Transverse colon (tissue), 4 donors: ENCODE measurements at regions not wholly inside any gene's neighbourhood (a gene's known extent, or its start where the extent isn't known, plus 50 kb on each side); places are given as distances from the start of the nearest gene placed in this dataset.
"Not testable (repeated sequence)": the region's sequence is repeated elsewhere in the genome, so short reads cannot be mapped to it uniquely, and the experiment has no call there.

ENCODE experiments used
- DNase-seq: peaks from one replicate; pipeline ENCODE4 v3.0.0-alpha.2; 2019
- H3K27ac ChIP-seq, 4 donors: fragments of 200-600 bp; sonication (generic); 2 replicates each; pipeline ENCODE4 v1.5.1; 2016 to 2018; ENCODE audit warnings: inconsistent platforms in 4 of 4
- H3K27me3 ChIP-seq: fragments of 200-600 bp; sonication (generic); 2 replicates; pipeline ENCODE4 v1.5.1; 2017; ENCODE audit warnings: inconsistent platforms
- H3K36me3 ChIP-seq, 4 donors: fragments of 200-600 bp; sonication (generic); 2 replicates each; pipeline ENCODE4 v1.5.1; 2017 to 2019; ENCODE audit warnings: inconsistent platforms in 4 of 4
- H3K4me1 ChIP-seq, 4 donors: fragments of 200-600 bp; sonication (generic); 2 replicates each; pipeline ENCODE4 v1.5.1; 2017 to 2020; ENCODE audit warnings: inconsistent platforms in 4 of 4
- H3K4me3 ChIP-seq, 4 donors: fragments of 200-600 bp; sonication (generic); 1 replicate in 1 of 4; 2 replicates in 3 of 4; pipeline versions ENCODE4 v1.5.1 to v1.6.1; 2017 to 2019; ENCODE audit warnings: inconsistent platforms in 4 of 4
- H3K9me3 ChIP-seq, 2 donors: fragments of 200-600 bp; sonication (generic); 2 replicates each; pipeline ENCODE4 v1.5.1; 2017 to 2019; ENCODE audit warnings: inconsistent platforms in 2 of 2
- EP300 ChIP-seq: sonication (generic); formaldehyde crosslinking; IDR thresholded peaks from one replicate; pipeline ENCODE4 v1.6.1; 2017; ENCODE audit warnings: antibody characterized with exemption, low read depth
- POLR2A ChIP-seq: fragments of 450-650 bp; IDR thresholded peaks from one replicate; pipeline ENCODE4 v1.6.1; 2016; ENCODE audit warnings: antibody characterized with exemption, mild to moderate bottlenecking, moderate library complexity
- POLR2AphosphoS5 ChIP-seq, 3 donors: sonication (generic); formaldehyde crosslinking; IDR thresholded peaks; one replicate each; pipeline ENCODE4 v1.6.1; 2016; ENCODE audit warnings: antibody characterized with exemption in 3 of 3
- WGBS, 2 donors: methylation state at CpG; one replicate each; pipeline ENCODE4 v1.1.5; 2018; ENCODE audit warnings: low coverage in 1 of 2; 5-methylcytosine and 5-hydroxymethylcytosine counted together
- in situ Hi-C, 4 donors: fragments of 200-750 bp; cut with MboI; loops; one replicate each; pipeline versions ENCODE4 v1.15.0 to v1.15.1; 2017; ENCODE audit warnings: low sequenced_read_pairs in 3 of 4, low pct_ligation_motif_present in 1 of 4, low pct_unique_long_range_greater_than_20kb in 1 of 4
- intact Hi-C: fragments of 100-400 bp; cut with DNase I; formaldehyde crosslinking; loops from one replicate; pipeline ENCODE4 v1.15.1; 2023; ENCODE audit warnings: low total_unique reads
- TF ChIP-seq, protein P1 (sequence below), 5 experiments: fragments of 200-600 bp in 3 of 5; fragments of 450-650 bp in 2 of 5; sonication (generic) in 3 of 5; IDR thresholded peaks; 1 replicate in 2 of 5; 2 replicates in 3 of 5; pipeline ENCODE4 v1.5.1; 2016 to 2017; ENCODE audit warnings: antibody characterized with exemption in 5 of 5, inconsistent platforms in 3 of 5, mild to moderate bottlenecking in 2 of 5, moderate library complexity in 1 of 5

- H3K36me3 ChIP-seq, result no peaks in the 10 kb centered on the region
- 84 to 90% methylated on average over 3 to 7 of the region's 7 CpGs for WGBS, 2 donors
- no peaks in the 10 kb centered on the region for H3K9me3 ChIP-seq
- no peak overlapping the region for H3K27ac ChIP-seq
- peaks cover 0 to 4% (median 0%) of the 10 kb centered on the region in 4 donors for H3K4me1 ChIP-seq
- no peaks in the 10 kb centered on the region for H3K27me3 ChIP-seq
- no peak for DNase-seq
- H3K4me3 ChIP-seq, result no peak overlapping the region
- intact Hi-C loops (no loop called here), in situ Hi-C loops (no loop called here)
- TF ChIP-seq POLR2A (no peak), EP300 (no peak), POLR2AphosphoS5 (IDR thresholded peaks at IDR 0.05) (no peak)
- TF ChIP-seq, protein P1, sequence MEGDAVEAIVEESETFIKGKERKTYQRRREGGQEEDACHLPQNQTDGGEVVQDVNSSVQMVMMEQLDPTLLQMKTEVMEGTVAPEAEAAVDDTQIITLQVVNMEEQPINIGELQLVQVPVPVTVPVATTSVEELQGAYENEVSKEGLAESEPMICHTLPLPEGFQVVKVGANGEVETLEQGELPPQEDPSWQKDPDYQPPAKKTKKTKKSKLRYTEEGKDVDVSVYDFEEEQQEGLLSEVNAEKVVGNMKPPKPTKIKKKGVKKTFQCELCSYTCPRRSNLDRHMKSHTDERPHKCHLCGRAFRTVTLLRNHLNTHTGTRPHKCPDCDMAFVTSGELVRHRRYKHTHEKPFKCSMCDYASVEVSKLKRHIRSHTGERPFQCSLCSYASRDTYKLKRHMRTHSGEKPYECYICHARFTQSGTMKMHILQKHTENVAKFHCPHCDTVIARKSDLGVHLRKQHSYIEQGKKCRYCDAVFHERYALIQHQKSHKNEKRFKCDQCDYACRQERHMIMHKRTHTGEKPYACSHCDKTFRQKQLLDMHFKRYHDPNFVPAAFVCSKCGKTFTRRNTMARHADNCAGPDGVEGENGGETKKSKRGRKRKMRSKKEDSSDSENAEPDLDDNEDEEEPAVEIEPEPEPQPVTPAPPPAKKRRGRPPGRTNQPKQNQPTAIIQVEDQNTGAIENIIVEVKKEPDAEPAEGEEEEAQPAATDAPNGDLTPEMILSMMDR (IDR thresholded peaks at IDR 0.05), result no peak
Observed at GRCh38 chr10:70986623-70986950, 98.2 kb upstream of the PCBD1 start.

DNA sequence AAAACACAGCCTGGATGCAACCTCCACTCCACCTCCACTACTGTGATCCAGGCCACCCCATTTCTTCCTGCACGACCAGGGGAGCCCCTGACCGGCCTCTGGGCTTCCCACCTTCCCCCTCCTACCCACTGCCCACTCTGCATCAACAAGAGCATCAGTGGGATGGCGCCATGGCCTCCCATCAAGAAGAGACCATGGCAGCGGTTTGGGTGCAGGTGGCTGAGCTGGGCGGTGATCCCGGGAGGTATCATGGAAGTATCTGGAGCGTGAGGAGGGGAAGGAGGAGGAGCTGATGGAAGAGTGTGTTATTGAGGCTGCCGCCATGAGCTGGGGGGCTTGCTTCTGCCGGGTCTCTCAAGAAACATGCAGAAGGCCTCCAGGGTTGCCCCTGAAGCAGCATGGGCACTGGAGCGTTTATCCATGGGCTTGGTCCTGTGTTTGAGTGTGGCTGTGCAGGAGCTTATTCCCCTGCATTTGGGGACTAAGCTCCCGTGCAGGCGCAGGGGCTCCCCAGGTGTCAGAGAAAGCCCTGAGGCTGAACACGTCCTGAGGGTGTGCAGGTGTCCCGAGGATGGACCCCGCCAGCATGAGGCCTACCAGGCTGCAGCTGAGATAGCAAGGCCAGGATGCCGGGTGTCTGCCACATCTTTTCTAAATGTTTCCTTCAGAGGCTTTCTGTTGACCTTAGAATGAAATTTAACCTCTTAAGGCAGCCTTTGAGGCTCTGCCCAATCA lies 99.2 kb upstream of the PCBD1 start:
- intact Hi-C loops (no loop called here), in situ Hi-C loops (no loop called here)
- Histone ChIP-seq H3K36me3 (no peaks in the 10 kb centered on the region), H3K27ac (no peak overlapping the region), H3K9me3 (no peaks in the 10 kb centered on the region), H3K4me1 (peaks cover 0 to 2% (median 0%) of the 10 kb centered on the region in 4 donors), H3K27me3 (no peaks in the 10 kb centered on the region), H3K4me3 (no peak overlapping the region)
- TF ChIP-seq EP300, result no peak
- no peak for TF ChIP-seq POLR2AphosphoS5 (IDR thresholded peaks at IDR 0.05)
- TF ChIP-seq, protein P1 (IDR thresholded peaks at IDR 0.05), result no peak
- no peak for TF ChIP-seq POLR2A
- WGBS, 2 donors, result 88 to 90% methylated on average over 2 to 15 of the region's 16 CpGs
- DNase-seq, result no peak

DNA sequence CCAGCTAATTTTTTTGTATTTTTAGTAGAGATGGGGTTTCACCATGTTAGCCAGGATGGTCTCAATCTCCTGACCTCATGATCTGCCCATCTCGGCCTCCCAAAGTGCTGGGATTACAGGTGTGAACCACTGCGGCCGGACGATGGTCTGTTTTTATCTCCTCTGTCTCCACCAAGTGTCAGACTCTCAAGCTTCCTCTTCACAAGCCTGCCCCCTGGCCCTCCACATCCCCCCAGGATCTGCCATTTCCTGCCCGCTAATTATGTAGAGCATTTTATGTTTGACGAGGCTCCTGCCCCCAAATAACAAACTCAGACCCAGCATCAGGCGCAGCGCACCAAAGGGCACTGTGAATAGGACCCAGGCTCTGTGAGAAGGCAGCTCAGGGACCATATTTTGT lies 101.8 kb upstream of the PCBD1 start:
- in situ Hi-C loops, H3K4me3 ChIP-seq, H3K27me3 ChIP-seq, H3K4me1 ChIP-seq, H3K9me3 ChIP-seq, H3K27ac ChIP-seq, DNase-seq, intact Hi-C loops, H3K36me3 ChIP-seq: not testable (repeated sequence)
- WGBS, 2 donors, result 80 to 85% methylated on average over 2 to 8 of the region's 8 CpGs

- Histone ChIP-seq H3K36me3 (no peaks in the 10 kb centered on the region), H3K4me3 (no peak overlapping the region), H3K9me3 (no peaks in the 10 kb centered on the region), H3K27me3 (no peaks in the 10 kb centered on the region), H3K4me1 (no peaks in the 10 kb centered on the region), H3K27ac (no peak overlapping the region)
- intact Hi-C loops, result no loop called here
- no peak for DNase-seq
- in situ Hi-C loops, result no loop called here
- TF ChIP-seq, protein P1 (IDR thresholded peaks at IDR 0.05), result no peak
- TF ChIP-seq POLR2AphosphoS5 (IDR thresholded peaks at IDR 0.05), result no peak
- no peak for TF ChIP-seq POLR2A
- TF ChIP-seq EP300, result no peak
- WGBS, 2 donors, result 90% methylated on average over 4 of the region's 6 CpGs; no CpG with 5 or more reads in 1 of the 2 donors
Observed at GRCh38 chr10:70990681-70991080, 102.3 kb upstream of the PCBD1 start.
